NK-92 treated with Interleukin-12 subunit alpha and Interleukin-12 subunit beta, amount 100 ng/mL, for 24 hours (cell line): ENCODE measurements at regions not wholly inside any gene's neighbourhood (a gene's known extent, or its start where the extent isn't known, plus 50 kb on each side); places are given as distances from the start of the nearest gene placed in this dataset.
"Not testable (repeated sequence)": the region's sequence is repeated elsewhere in the genome, so short reads cannot be mapped to it uniquely, and the experiment has no call there.

Experiments used
- DNase-seq: peaks from one replicate; lab custom pipeline; 2025; lab: John Stamatoyannopoulos, UW

DNA sequence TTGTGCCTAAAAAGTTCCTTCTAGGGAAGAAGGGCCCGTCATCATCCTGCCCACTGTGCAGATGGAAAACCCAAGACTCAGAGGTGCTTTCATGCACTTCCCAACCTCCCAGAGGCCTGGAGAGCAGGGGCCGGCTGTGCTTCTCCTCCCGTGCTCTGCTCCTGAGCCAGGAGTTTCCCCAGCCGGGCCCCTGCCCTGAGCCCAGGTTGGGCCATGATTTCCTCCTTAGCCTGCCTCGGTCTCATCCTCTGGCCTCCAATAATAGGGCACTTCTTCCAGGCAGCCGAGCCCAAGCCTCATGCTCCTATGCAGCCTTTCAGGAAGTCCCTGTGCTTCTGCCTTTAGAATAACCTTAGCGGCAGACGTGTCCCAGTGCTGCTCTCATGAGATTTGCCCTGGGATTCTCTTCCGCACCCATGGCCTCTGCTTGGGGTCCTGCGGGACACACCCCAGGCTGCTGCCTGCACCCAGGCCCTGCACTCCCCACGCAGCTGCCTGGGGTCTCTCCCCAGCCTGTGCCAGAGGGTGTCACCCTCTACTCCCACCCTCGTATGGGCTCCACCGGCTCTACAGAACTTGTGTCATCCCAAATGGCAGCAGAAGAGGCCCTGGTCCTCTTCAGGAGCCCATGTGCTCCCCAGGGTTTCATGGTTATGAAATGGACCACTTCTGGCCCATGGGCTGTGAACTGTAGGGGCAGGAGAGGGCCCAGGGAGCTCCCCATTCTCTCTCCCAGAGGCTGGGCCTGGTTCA is 359.3 kb downstream of the ADGRD1 start:
- no peak for DNase-seq

DNA sequence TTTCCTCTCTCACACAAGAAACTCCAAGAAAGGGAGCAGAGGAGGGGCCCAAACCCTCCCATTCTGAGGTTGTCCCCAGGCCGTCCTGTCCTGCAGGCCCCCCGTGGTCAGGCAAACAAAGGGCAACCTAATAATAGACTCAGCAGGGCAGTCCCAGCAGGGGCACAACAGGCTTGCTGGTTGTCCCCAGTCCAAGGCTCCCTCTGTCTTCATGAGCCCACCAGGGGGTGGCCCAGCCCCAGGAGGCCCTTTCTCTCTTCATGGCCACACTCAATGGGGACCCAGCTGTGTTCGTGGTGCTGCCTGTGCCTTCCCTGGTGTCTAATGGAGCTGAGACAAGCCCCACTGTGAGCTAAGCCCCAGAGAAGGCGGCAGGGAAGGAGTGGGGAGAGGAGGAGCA is 359.9 kb downstream of the ADGRD1 start:
- DNase-seq = no peak

DNA sequence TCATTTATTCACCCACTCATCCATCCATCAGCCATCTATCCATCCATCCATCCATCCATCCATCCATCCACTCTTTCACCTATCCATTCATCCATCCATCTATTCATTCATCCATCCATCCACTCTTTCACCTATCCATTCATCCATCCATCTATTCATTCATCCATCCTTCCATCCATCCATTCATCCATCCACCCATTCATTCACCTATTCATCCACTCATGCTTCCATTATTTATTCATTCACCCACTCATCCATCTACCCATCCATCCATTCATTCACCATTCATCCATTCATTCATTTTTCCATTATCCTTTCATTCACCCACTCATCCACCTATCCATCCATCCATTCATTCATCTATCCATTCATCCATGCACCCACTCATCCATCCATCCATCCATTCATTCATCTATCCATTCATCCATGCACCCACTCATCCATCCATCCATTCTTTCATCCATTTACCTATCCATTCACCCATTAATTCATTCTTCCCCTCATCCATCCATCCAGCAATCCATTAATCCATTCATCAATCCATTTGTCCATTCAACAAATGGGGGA is 360.9 kb downstream of the ADGRD1 start:
- no peak for DNase-seq

- no peak for DNase-seq
These were observed 361.9 kb downstream of the ADGRD1 start for GRCh38 chr12:131315601-131316000.

DNA sequence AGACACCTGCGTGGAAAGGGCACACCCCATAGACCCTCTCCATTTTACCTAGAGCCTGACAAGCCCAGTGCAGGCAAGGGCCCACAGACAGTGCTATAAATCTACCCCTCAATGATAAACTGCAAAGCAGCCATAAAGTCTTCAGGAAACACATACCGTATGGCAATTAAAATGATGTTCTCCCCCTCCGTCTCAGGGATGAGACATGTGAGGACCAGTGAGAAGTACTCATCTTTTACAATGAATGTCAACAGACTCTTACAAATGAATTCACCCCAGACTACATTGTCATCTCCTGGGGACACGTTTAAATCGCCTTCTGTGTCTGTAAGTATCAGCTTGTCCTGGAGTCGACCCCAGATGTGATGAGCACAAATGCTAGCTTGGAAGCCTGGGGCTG is 362.7 kb downstream of the ADGRD1 start:
- DNase-seq = no peak

DNA sequence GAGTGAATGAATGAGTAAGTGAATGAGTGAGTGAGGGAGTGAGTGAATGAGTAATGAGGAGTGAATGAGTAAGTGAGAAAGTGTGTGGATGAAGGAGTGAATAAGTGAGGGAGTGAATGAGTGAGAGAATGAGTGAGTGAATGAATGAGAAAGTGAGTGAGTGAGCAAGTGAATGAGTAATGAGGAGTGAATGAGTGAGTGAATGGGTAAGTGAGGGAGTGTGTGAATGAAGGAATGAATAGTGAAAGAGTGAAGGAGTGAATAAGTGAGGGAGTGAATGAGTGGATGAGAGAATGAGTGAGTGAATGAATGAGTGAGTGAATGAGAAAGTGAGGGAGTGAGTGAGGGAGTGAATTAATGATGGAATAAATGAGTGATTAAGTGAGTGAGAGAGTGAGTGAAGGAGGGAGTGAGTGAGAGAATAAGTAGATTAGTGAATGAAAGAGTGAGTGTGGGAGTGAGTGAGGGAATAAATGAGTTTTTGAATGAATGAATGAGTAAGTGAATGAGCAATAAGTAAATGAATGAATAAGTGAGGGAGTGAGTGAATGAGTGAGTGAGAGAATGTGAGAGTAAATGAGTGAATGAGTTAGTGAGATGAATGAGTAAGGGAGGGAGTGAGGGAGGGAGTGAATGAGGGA is 364.5 kb downstream of the ADGRD1 start:
- no peak for DNase-seq

- DNase-seq = no peak
These were observed 368.3 kb downstream of the ADGRD1 start for GRCh38 chr12:131321988-131322387.

GRCh38 chr12:131322460-131322859 is 368.8 kb downstream of the ADGRD1 start:
- not testable (repeated sequence) for DNase-seq

DNA sequence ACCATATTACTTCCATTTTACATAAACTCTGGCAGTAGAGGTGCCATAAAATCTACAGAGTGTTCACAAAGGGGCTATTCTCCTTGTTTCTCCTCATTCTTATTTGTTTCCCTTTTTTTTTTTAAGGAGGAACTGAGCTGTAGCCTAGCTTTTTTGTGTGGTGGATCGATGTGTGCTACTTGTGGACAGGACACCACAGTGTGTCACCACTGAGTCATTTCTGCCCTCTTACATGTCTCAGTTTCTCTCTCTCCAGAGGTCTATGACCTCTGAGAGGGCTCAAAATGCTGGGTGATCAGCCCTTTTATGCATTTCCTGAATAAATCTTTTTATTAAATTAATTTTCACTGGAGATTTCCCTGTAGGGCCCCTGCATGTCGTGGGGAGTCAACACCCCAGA is 370.2 kb downstream of the ADGRD1 start:
- DNase-seq = no peak

DNA sequence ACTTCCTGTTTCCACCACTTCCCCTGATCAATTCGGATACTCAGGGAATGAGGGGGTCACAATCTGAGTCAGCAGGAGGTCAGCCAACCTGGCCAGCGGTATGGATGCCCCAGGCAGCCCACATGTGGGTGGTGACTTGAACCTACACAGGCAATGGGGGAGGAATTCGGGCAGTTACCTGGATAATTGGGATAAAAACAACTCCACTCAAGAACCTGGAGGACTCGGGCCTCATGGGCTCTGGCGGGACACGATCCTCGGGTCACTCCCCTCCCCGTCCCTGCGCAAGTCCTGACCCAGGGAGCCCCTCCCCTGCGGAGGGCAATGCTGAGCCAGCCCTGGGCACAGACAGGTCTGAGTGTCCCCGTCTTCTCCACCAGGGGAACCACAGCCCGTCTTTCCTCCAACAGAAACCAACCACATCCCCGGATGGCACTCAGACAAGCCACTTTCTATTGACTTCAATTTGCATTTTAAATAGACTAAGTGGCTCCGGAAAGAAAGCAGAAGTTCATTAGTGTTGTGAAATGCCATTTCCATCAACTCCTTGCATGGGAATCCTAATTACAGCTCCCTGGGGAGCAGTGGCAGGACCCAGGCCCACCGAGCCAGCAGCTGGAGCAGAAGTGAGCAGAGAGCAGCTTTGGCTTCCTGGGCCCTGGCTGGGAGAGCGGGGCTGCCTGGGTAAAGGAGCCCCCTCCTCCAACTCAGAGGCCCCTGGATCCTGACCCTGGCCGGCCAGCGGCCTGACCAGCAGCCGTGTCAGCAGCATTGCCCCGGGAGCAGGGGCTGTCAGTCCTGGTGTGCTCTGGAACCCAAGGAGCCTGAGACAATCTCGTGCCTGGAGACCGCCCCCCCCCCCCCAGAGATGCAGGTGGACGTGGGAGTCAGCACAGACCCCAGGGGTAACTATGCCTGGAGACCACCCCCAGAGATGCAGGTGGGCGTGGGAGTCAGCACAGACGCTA is 374.1 kb downstream of the ADGRD1 start:
- DNase-seq = no peak

DNA sequence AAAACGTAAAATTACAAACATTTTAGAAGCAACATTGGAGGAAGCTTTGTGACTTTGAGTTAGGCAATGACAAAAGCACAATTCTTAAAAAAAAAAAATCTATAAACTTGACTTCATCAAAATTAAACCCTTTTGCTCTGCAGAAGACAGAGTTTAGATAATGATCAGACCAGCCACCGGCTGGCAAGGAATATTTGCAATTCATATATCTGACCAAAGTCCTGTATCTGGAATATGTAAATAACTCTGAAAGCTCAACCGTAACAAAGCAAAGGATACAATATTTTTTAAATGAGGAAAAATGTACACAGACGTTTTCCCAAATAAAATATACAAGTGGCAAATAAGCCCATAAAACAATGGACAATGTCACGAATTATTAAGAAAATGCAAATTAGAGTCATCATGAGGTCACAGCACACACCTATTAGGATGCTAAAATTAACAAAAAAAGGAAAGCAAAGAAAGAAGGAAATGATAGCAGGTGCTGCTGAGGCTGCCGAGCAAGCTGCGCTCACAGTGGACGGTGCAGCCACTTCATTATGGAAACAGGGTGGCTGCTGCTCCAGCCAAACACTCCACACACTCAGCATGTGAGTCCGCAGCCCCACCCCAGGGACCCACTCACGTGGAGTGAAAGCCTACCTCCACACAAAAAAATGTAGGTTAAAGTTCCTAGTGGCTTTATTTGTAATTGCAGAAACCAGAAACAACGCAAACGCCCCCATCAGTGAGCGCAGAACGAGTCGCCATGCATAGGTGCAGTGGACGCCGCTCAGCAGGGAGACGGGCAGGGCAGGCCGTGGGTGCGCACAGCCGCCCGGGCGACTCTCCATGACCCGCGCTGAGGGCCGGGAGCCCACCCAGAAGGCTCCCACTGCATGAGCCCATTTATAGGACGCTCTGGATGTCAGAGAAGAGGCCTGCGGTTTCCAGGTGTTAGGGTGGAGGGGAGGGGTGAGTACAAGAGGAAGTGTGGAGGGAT is 375.4 kb downstream of the ADGRD1 start:
- not testable (repeated sequence) for DNase-seq

GRCh38 chr12:131330106-131330815 is 376.6 kb downstream of the ADGRD1 start:
- DNase-seq = no peak

- DNase-seq = no peak
These were observed 377.5 kb downstream of the ADGRD1 start for GRCh38 chr12:131331148-131331750.

DNA sequence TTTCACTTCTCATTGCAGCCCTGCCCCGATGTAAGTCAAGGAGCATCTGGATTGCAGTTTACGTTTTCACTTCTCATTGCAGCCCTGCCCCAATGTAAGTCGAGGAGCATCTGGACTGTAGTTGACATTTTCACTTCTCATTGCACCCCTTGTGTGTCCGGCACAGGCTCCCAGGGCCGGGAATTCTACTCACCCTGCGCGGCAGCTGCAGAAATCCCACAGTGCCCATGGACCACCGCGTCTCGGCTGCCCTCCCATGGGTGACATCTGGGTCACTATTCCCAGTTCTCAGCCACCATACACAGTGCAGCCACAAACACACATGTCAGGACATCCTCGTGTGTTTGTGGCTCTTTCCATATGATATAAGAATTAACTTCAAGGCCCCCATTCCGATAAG is 378.5 kb downstream of the ADGRD1 start:
- no peak for DNase-seq

DNA sequence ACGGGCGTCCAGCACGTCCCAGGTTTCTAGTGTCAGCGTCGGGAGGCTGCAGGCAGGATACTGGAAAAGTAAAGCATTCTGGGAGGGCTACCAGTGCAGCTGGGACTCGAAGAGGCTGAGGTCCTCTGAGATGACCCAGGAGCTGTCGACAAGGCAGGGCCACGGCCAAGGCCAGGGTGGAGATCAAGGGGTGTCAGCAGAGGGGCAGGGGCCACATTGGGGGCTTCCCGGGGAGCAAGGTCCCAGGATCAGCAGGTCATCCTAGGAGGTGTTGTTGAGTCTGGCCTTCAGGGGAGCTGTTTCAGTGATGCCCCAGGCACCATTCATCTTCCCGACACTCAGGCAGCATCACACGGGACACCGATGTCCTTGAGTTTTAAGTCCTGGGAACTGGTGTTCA is 377.8 kb upstream of the SFSWAP start:
- DNase-seq = no peak

- DNase-seq = no peak
These were observed 377.1 kb upstream of the SFSWAP start for GRCh38 chr12:131333621-131334440.

DNA sequence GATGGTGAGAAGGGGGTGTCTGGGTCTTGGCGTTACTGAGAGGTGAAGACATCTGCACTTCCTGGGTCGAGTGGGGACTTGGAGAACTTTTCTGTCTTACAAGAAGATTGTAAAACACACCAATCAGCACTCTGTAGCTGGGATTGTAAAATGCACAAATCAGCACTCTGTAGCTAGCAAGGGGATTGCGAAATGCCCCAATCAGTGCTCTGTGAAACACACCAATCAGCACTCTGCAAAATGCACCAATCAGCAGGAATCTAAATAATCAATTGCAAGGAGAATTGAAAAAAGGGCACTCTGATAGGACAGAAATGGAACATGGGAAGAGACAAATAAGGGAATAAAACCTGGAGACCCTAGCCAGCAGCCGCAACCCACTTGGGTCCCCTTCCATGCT is 376.1 kb upstream of the SFSWAP start:
- no peak for DNase-seq

DNA sequence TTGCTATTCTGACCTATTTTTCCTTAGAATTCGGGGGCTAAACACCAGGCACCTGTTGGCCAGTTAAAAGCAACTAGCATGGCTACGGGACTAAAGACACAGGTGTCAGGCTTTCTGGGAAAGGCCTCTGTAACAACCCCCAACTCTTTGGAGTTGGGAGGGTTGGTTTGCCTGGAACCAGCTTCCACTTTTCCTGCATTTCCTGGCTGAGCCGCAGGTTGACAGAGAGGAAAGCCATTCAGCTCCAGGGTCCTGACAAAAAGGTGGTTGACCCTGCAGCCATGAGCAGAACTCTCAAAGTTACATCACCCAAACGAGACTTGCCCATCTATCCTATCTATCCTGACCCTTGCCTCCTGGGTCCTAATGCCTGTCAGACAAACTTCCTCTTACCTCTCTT is 375.4 kb upstream of the SFSWAP start:
- DNase-seq = no peak

- DNase-seq = not testable (repeated sequence)
These were observed 373.0 kb upstream of the SFSWAP start for GRCh38 chr12:131337861-131338260.
